GM19328 (cell line): ENCODE measurements at regions not wholly inside any gene's neighbourhood (a gene's known extent, or its start where the extent isn't known, plus 50 kb on each side); places are given as distances from the start of the nearest gene placed in this dataset.
"Not testable (repeated sequence)": the region's sequence is repeated elsewhere in the genome, so short reads cannot be mapped to it uniquely, and the experiment has no call there.

Source experiments
- ATAC-seq: cut with Tn5 transposase; IDR thresholded peaks from one replicate; pipeline ENCODE4 v1.9.1; 2021; ENCODE audit warnings: mild to moderate bottlenecking, moderate library complexity; ENCODE audit not compliant: unreplicated experiment

GRCh38 chr20:41690702-41691101 is 72.5 kb upstream of the CHD6 start:
- ATAC-seq, result no peak

DNA sequence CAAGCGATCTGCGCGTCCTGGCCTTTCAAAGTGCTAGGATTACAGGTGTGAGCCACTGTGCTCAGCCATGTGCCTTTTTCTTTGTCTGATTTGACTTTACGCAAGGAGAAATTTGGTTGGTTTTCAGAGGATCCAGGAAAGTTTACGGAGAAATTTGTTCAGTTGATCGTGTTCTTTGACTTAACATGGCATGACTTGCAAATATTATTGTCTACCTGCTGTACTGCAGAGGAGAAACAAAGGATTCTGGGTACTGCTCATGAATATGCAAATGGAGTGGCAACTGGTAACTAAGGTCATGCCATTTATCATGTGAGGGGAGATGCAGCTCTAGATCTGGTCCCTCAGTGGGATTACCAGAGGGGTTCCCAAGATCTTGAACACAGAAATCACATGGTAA is 68.8 kb upstream of the CHD6 start:
- ATAC-seq, result no peak

DNA sequence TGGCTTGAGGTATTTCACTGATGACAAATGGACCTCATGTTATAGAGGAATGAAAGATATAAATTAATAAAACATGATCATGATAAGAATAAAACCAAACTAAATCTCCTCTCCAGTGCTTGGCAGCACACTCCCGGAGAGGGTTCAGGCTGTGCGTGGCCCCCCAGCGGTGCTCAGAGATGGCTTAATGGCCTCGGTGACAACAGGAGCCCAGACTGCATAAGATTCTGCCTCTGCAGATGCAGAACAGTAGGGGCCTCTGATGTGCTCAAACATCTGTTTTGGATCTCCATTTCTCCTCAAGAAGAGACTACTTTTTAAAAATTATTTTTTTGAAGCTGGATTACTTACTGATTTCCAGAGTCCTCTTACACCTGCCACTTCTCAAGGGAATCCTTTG is 67.0 kb upstream of the CHD6 start:
- not testable (repeated sequence) for ATAC-seq

DNA sequence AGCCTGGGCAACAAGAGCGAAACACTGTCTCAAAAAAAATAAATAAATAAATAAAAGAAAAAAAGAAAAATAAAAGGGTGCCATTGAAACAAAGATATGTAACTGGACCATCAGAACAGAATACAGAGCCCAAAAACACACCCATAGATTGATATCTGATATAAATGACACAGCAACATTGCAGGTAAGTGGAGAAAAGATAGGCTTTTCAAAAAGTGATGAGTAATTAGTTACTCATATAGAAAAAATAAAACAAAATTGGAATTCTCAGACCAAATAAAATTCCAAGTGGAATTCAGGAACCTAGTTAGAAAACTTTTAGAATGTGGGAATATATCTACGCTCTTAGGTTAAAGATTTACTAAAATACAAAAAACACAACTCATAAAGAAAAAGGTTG is 60.6 kb upstream of the CHD6 start:
- no peak for ATAC-seq

GRCh38 chr20:41672282-41672681 is 54.1 kb upstream of the CHD6 start:
- ATAC-seq, result no peak

- no peak for ATAC-seq
These were observed 53.0 kb upstream of the CHD6 start for GRCh38 chr20:41671143-41671542.

GRCh38 chr20:41670631-41671030 is 52.5 kb upstream of the CHD6 start:
- ATAC-seq, result no peak

- no peak for ATAC-seq
These were observed 51.6 kb upstream of the CHD6 start for GRCh38 chr20:41669708-41670263.

DNA sequence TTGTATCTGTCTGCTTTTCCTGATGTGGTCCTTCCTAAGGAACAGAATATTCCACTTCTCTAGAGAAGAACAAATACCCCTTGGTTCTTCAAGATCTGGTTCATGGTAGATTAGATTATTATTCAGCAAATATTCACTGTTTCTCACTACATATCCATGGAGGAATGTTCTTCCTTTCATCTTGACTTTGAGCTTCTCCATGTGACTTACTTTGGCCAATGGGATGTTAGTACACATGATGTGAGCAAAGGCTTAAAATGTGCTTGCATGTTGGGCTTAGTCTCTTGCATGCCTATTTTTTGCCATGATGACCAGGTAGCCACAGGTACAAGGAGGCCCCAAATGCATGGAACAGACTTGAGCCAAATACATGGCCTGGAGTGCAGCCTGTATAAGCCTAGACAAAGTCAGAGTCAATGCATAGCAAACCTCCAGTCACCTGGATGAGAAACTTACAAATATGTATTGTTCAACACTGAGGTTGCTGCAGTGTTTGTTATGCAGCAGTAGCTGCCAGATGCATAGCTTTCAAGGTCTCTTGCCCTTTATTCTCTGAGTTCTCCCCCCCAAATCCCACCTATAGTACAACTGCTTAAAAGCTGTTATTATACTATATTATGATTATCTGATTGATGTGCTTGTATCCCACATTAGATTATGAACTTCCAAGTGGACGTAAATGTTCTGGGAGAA is 50.0 kb upstream of the CHD6 start:
- ATAC-seq, result no peak
